Uterus (tissue), 2 donors: ENCODE measurements at regions not wholly inside any gene's neighbourhood (a gene's known extent, or its start where the extent isn't known, plus 50 kb on each side); places are given as distances from the start of the nearest gene placed in this dataset.

ENCODE experiments used
- CTCF ChIP-seq, 4 experiments: fragments of 200-600 bp in 2 of 4; fragments of 450-650 bp in 2 of 4; sonication (generic) in 2 of 4; IDR thresholded peaks; one replicate each; pipeline ENCODE4 v1.5.1; 2016 to 2019; ENCODE audit warnings: antibody characterized with exemption in 4 of 4, mild to moderate bottlenecking in 2 of 4, moderate library complexity in 1 of 4
- POLR2A ChIP-seq, 2 donors: fragments of 450-650 bp; IDR thresholded peaks; one replicate each; pipeline ENCODE4 v1.6.1; 2016; ENCODE audit warnings: antibody characterized with exemption in 2 of 2, mild to moderate bottlenecking in 1 of 2, moderate library complexity in 1 of 2

- TF ChIP-seq CTCF (IDR thresholded peaks at IDR 0.05), result no peak
- TF ChIP-seq POLR2A (IDR thresholded peaks at IDR 0.05), result no peak
These were observed 72.2 kb upstream of the SFMBT2 start for GRCh38 chr10:7482992-7483391.
